Mesothelial cell of epicardium (in vitro differentiated cells): ENCODE measurements at regions not wholly inside any gene's neighbourhood (a gene's known extent, or its start where the extent isn't known, plus 50 kb on each side); places are given as distances from the start of the nearest gene placed in this dataset.
A peak's percentile ranks its signal among the peaks of the same experiment; 100 is the strongest.

Experiments
- DNase-seq, 2 experiments: peaks; one replicate each; pipeline ENCODE4 v3.0.0; 2021; ENCODE audit warnings: low spot score in 2 of 2; ENCODE audit not compliant: unreplicated experiment in 2 of 2
- H3K27ac Mint-ChIP-seq: 2 replicates; pipeline ENCODE4 v1.8.0; 2021; ENCODE audit warnings: mixed read lengths
- H3K27me3 Mint-ChIP-seq: 2 replicates; pipeline ENCODE4 v1.8.0; 2021; ENCODE audit warnings: low read depth, mixed read lengths
- H3K36me3 Mint-ChIP-seq: 2 replicates; pipeline ENCODE4 v1.8.0; 2021; ENCODE audit warnings: mixed read lengths
- H3K4me1 Mint-ChIP-seq: 2 replicates; pipeline ENCODE4 v1.8.0; 2021; ENCODE audit warnings: mixed read lengths
- H3K4me3 Mint-ChIP-seq: 2 replicates; pipeline ENCODE4 v1.8.0; 2021; ENCODE audit warnings: mild to moderate bottlenecking, moderate library complexity, mixed read lengths
- H3K9me3 Mint-ChIP-seq: 2 replicates; pipeline ENCODE4 v1.8.0; 2021; ENCODE audit warnings: mixed read lengths
- CTCF ChIP-seq: fragments of 200-600 bp; sonication (generic); IDR thresholded peaks from one replicate; pipeline ENCODE4 v1.5.0; 2021; ENCODE audit warnings: antibody characterized with exemption; ENCODE audit not compliant: unreplicated experiment

- no peaks in the 10 kb centered on the region for H3K27me3 Mint-ChIP-seq
- no peak for DNase-seq
- no peaks in the 10 kb centered on the region for H3K36me3 Mint-ChIP-seq
- H3K9me3 Mint-ChIP-seq = peaks cover 4% of the 10 kb centered on the region
- no peak overlapping the region for H3K4me3 Mint-ChIP-seq
- TF ChIP-seq CTCF = no peak
- H3K4me1 Mint-ChIP-seq = peaks cover 10% of the 10 kb centered on the region
- H3K27ac Mint-ChIP-seq = no peak overlapping the region
These were observed 239.2 kb upstream of the ATP10A start for GRCh38 chr15:26102365-26102764.

GRCh38 chr15:26101443-26101842, 238.3 kb upstream of the ATP10A start:
- no peak for DNase-seq
- Mint-ChIP-seq H3K9me3 (peaks cover 4% of the 10 kb centered on the region), H3K36me3 (no peaks in the 10 kb centered on the region), H3K27ac (no peak overlapping the region), H3K4me1 (peaks cover 14% of the 10 kb centered on the region), H3K27me3 (no peaks in the 10 kb centered on the region), H3K4me3 (no peak overlapping the region)
- TF ChIP-seq CTCF = no peak

GRCh38 chr15:26098801-26099200, 235.7 kb upstream of the ATP10A start:
- no peaks in the 10 kb centered on the region for H3K36me3 Mint-ChIP-seq
- no peak overlapping the region for H3K4me3 Mint-ChIP-seq
- H3K4me1 Mint-ChIP-seq = peaks cover 19% of the 10 kb centered on the region
- H3K27ac Mint-ChIP-seq = no peak overlapping the region
- no peak for DNase-seq
- H3K27me3 Mint-ChIP-seq = no peaks in the 10 kb centered on the region
- H3K9me3 Mint-ChIP-seq = no peaks in the 10 kb centered on the region
- no peak for TF ChIP-seq CTCF

GRCh38 chr15:26097216-26097615, 234.1 kb upstream of the ATP10A start:
- Mint-ChIP-seq H3K27me3 (no peaks in the 10 kb centered on the region), H3K4me1 (peaks cover 15% of the 10 kb centered on the region), H3K9me3 (no peaks in the 10 kb centered on the region), H3K36me3 (no peaks in the 10 kb centered on the region), H3K4me3 (no peak overlapping the region), H3K27ac (no peak overlapping the region)
- no peak for DNase-seq
- TF ChIP-seq CTCF = no peak

- Mint-ChIP-seq H3K9me3 (no peaks in the 10 kb centered on the region), H3K4me3 (no peak overlapping the region), H3K36me3 (no peaks in the 10 kb centered on the region), H3K27me3 (no peaks in the 10 kb centered on the region), H3K27ac (no peak overlapping the region), H3K4me1 (peaks cover 19% of the 10 kb centered on the region)
- DNase-seq = no peak
- TF ChIP-seq CTCF = no peak
These were observed 233.5 kb upstream of the ATP10A start for GRCh38 chr15:26096581-26096980.

GRCh38 chr15:26095710-26096330, 232.7 kb upstream of the ATP10A start:
- Mint-ChIP-seq H3K27me3 (no peaks in the 10 kb centered on the region), H3K36me3 (no peaks in the 10 kb centered on the region), H3K4me3 (peak overlapping the region; percentile 26), H3K9me3 (no peaks in the 10 kb centered on the region), H3K27ac (no peak overlapping the region), H3K4me1 (peaks cover 26% of the 10 kb centered on the region)
- no peak for TF ChIP-seq CTCF
- no peak for DNase-seq
